Astrocyte of the spinal cord (primary cell): ENCODE measurements at regions not wholly inside any gene's neighbourhood (a gene's known extent, or its start where the extent isn't known, plus 50 kb on each side); places are given as distances from the start of the nearest gene placed in this dataset.

Experiments
- DNase-seq: peaks from one replicate; pipeline ENCODE4 v3.0.0; 2011; ENCODE audit warnings: low read depth, low spot score
- H3K4me3 ChIP-seq: 2 replicates; pipeline ENCODE4 v1.5.1; 2011; ENCODE audit warnings: low read depth, mild to moderate bottlenecking, low read length, moderate library complexity
- in situ Hi-C: cut with HindIII; loops from 2 replicates; pipeline ENCODE4 v1.10.0; 2017; ENCODE audit warnings: low sequenced_read_pairs
- TF ChIP-seq, protein P1 (sequence below): IDR thresholded peaks from 2 replicates; pipeline ENCODE4 v1.5.1; 2012; ENCODE audit warnings: low read depth, mild to moderate bottlenecking, low read length, inconsistent platforms

GRCh38 chr10:78756604-78757343 lies 312.0 kb upstream of the ZMIZ1 start:
- in situ Hi-C loops: no loop called here
- TF ChIP-seq, protein P1, sequence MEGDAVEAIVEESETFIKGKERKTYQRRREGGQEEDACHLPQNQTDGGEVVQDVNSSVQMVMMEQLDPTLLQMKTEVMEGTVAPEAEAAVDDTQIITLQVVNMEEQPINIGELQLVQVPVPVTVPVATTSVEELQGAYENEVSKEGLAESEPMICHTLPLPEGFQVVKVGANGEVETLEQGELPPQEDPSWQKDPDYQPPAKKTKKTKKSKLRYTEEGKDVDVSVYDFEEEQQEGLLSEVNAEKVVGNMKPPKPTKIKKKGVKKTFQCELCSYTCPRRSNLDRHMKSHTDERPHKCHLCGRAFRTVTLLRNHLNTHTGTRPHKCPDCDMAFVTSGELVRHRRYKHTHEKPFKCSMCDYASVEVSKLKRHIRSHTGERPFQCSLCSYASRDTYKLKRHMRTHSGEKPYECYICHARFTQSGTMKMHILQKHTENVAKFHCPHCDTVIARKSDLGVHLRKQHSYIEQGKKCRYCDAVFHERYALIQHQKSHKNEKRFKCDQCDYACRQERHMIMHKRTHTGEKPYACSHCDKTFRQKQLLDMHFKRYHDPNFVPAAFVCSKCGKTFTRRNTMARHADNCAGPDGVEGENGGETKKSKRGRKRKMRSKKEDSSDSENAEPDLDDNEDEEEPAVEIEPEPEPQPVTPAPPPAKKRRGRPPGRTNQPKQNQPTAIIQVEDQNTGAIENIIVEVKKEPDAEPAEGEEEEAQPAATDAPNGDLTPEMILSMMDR: no peak
- peak; percentile 94 for DNase-seq
- H3K4me3 ChIP-seq: no peak overlapping the region

DNA sequence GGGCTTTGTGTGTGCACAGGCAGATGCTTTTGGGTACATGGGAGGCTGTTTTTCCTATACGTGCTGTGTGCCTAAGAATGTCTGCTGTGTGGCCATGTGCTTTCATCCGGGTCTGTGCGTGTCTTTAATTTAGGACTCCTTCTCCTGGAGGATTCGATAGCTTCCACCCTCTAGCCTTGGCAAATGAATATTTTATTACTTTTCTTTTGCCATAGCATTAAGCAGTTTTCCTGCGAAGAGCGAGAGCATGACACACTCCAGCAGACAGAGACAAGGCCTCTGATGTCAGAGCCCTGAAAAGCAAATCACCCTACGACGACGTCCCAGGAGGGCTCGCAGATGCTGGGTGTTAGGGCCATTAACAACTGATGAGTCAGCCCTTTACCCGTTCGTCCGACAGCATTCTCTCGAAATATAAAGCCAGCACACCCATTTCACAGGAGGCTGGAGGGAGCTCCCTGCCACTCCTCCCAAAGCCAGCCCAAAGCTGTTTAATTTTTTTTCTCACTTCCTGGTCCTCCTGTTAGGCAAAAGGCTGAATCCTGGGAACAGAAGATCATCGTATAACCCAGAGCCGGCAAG lies 311.3 kb upstream of the ZMIZ1 start:
- TF ChIP-seq, protein P1: no peak
- in situ Hi-C loops: no loop called here
- peak; percentile 88 for DNase-seq
- H3K4me3 ChIP-seq: no peak overlapping the region

GRCh38 chr10:78758176-78758575 lies 310.6 kb upstream of the ZMIZ1 start:
- in situ Hi-C loops: no loop called here
- no peak overlapping the region for H3K4me3 ChIP-seq
- TF ChIP-seq, protein P1: no peak
- no peak for DNase-seq

GRCh38 chr10:78759456-78760120 lies 309.2 kb upstream of the ZMIZ1 start:
- in situ Hi-C loops: no loop called here
- TF ChIP-seq, protein P1: no peak
- DNase-seq: no peak
- no peak overlapping the region for H3K4me3 ChIP-seq

GRCh38 chr10:78760463-78761310 lies 308.1 kb upstream of the ZMIZ1 start:
- DNase-seq: no peak
- no peak overlapping the region for H3K4me3 ChIP-seq
- in situ Hi-C loops: no loop called here
- TF ChIP-seq, protein P1: no peak

DNA sequence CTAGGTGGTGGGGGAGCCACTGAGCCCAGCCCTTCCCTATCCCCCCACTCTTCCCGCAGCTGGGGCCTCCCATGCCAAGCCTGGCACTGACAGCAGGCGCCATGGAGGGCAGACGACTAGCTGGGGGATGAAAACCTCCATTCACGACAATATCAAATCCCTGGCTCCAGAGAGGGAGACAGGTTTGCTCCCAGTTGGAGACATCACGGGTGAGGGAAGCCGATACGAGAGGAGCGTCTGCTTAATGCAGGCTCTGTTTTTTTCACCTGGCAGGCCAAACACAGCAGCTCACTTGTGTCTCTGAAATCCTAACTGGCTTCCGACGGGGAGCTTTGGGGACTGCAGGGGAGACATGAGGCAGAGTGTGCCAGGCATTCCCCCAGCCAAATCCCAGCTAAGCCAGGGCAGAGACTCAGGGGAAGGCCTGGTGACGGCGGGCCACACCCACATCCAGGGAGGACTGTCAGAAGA lies 307.4 kb upstream of the ZMIZ1 start:
- in situ Hi-C loops: no loop called here

More for the DNA sequence above, 307.4 kb upstream of the ZMIZ1 start:
- no peak for DNase-seq
- no peak overlapping the region for H3K4me3 ChIP-seq
- TF ChIP-seq, protein P1: no peak
